ENCODE measurements at regions not wholly inside any gene's neighbourhood (a gene's known extent, or its start where the extent isn't known, plus 50 kb on each side); places are given as distances from the start of the nearest gene placed in this dataset.
"Not testable (repeated sequence)": the region's sequence is repeated elsewhere in the genome, so short reads cannot be mapped to it uniquely, and the experiment has no call there.

GRCh38 chr9:72471096-72471495, 50.3 kb upstream of the TMC1 start:
- no peak for DNase-seq

DNA sequence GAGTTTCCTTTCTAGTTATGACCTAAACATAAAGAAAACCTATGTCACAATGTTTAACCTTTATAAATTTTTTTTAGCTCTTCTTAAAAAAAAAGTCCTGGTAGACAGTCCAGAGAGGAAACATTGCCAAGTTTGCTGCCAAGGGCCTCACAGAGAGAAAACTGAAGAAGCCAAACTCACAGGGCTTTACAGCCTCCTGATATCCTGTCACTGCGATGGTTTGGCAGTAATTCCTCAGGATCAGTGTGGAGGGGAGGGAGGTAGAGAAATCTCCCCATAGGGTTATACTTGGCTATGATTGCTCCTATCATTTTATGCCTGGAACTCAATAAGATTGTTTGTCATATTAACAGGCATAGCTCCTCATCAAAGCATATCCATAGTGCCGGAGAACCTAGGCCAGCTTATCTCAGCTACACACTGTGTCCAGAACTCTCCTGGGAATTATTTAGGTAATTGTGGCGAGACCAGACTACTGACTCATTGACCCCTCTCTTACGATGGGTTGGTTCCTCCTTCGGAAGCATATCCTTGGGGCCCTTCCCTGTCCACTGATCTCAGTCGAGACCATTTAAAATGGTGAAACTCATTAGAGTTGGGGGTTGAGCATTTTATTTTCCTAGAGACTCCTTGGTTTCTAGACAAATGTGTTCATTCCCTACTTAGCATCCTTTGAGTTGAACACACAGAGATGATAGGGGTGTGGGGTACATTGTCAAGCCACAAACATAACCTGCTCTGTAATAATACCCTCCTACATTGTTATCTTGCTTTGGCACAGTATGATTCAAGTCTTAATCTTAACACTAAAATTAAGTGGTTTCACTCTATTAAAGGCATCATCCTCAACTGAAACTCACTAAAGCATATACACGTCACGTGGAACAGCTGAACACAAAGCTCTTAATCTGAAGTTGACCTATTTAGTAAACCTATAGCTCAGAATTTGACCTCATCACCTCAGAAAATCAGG, 53.4 kb upstream of the TMC1 start:
- no peak for DNase-seq

- DNase-seq = no peak
These were observed 55.8 kb upstream of the TMC1 start for GRCh38 chr9:72465593-72465984.

DNA sequence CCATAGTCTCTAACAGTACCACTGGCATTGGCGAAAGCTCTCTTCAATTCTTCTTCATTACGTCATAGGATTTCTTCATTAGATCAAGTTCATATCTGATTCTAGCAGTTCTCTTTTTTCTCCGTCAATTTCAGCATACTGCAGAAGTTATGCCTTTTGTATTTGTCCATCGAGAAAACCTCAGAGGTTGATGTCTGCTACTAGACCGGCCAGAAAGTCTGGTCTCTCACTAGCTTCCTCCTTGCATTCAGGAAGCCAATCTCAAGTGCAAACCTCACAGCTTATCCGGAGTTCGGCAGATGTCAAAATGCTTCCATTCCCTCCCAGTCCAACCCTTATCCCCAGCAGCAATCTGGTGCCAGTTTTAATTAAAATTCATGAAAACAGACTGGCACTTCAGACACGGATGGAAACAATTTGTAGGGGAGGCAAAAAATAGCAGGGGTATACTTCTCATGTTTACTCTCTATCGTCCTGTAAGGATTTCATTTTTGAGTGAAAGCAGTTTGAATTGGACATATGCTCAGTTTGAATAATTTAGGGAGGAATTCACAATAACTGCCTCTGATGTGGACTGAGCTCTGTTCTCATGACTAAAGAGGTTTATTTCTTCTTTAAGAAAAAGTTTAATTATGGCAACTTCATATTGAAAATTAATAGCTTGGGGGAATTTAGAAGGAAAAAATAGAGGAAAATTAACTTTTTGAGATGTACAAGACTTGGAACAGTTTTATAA, 56.4 kb upstream of the TMC1 start:
- peak; percentile 56 for DNase-seq

- no peak for DNase-seq
These were observed 59.1 kb upstream of the TMC1 start for GRCh38 chr9:72462340-72462739.

- no peak for DNase-seq
These were observed 60.8 kb upstream of the TMC1 start for GRCh38 chr9:72460342-72461312.

- DNase-seq = no peak
These were observed 62.1 kb upstream of the TMC1 start for GRCh38 chr9:72459308-72459707.

- no peak for DNase-seq
These were observed 63.3 kb upstream of the TMC1 start for GRCh38 chr9:72458153-72458552.

DNA sequence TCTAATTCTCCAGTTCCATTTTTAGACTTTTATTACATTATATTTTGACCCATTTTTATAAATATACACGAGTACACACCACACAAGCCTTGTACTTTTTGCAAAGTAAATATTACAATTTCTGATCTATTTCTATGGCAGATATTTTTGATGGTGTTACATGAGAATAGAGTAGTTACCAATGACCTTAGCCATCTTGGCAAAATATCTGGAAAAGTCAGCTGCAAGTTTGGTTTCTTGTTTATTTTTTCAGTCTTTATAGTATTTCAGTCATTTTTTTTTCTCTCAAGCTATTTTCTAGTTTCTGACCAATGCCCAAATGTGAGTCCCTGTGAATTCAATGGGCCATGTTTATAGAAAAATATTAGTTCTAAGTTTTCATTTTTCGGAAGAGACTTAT, 64.0 kb upstream of the TMC1 start:
- DNase-seq = no peak

DNA sequence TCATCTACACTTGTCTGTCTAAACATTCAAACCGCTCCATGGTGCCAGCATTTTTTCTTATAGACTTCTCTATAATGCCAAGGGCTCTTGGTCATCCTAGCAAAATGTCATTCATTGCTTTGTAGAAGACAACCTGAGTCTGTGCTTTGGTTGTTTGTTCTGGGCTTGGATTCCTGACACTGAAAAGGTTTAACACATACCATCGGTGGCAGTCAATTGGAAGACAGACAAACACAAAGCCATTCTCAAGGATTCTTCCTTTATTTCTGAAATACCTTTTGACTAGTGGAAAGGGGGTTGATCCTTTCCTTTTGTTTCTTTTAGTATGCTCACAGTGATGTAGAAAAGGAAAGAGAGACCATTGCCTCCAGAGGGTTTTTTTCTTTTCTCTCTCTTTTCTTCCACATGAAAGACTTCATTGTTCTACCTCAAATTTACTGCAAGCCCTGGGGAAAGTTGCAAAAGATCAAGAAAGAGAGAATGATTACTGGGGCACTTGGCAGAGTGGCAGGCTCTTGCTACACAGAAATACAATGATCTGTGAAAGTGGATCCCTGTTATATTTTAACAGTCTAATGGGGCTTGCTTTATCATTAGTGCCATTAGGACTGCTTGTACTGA, 66.4 kb upstream of the TMC1 start:
- no peak for DNase-seq

- no peak for DNase-seq
These were observed 67.6 kb upstream of the TMC1 start for GRCh38 chr9:72453797-72454196.

DNA sequence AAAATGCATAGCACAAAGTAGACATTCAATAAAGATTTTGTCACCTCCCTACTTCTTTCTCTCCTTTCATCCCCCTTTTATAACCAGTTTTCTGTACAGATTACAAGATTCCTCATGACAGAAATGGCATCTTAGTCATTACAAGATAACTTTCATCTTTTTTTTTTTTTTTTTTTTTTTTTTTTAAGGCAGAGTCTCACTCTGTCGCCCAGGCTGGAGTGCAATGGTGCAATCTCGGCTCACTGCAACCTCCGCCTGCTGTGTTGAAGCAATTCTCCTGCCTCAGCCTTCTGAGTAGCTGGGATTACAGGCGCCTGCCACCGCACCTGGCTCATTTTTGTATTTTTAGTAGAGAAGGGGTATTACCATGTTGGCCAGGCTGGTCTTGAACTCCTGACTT, 75.2 kb upstream of the TMC1 start:
- not testable (repeated sequence) for DNase-seq

DNA sequence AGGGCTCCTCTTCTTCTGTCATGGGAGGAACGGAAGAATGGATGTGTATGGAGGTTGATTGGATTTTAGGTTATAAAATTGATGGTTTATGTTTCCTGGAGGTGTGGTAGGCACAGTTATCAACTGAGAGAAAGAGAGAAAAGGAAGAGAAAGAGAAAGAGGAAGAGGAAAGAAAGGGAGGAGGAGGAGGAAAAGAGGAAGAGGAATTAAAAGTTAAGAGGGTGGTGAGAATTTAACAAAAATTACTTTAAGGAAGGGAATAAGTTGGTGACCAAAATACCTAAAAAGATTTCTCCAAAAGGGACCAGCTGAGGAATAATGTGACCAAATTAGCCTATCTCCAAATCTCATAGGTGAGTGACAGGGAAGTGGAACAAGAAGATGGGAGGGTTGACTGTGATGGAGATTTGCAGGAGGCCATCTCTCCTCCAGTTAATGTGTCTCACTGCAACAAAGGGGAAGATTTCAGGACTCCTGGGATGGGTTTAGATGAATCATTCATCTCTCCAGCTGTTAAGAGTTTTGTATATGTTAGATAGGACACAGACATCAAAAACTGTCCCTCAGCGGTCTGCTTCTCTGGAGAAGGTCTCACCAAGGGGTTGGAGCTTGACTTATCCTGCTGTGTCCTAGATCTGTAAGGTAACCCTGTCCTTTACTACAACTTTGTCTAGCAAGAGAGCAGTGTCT, 76.0 kb upstream of the TMC1 start:
- DNase-seq = no peak

DNA sequence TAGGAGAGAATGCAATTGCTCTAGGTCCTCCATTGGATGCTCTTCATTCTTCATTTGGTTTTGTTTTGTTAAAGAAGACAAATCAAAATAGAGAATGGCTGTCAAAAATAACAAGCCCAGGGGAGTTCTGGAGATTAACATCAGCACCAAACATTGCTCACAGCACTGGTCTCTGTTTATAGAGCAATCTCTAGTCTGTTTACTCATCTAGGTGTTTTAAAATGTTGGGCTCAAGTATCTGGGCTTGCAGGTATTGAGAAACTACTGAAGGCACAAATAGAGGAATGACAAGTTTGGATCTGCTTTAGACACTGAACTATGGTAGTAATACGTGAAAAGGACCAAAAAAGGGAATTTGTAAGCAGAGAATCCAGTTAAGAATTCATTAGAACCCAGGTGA, 77.0 kb upstream of the TMC1 start:
- DNase-seq = no peak

- DNase-seq = peak; percentile 10
These were observed 77.6 kb upstream of the TMC1 start for GRCh38 chr9:72443855-72444254.

GRCh38 chr9:72441848-72442607, 77.0 kb upstream of the ZFAND5 start:
- DNase-seq = no peak

DNA sequence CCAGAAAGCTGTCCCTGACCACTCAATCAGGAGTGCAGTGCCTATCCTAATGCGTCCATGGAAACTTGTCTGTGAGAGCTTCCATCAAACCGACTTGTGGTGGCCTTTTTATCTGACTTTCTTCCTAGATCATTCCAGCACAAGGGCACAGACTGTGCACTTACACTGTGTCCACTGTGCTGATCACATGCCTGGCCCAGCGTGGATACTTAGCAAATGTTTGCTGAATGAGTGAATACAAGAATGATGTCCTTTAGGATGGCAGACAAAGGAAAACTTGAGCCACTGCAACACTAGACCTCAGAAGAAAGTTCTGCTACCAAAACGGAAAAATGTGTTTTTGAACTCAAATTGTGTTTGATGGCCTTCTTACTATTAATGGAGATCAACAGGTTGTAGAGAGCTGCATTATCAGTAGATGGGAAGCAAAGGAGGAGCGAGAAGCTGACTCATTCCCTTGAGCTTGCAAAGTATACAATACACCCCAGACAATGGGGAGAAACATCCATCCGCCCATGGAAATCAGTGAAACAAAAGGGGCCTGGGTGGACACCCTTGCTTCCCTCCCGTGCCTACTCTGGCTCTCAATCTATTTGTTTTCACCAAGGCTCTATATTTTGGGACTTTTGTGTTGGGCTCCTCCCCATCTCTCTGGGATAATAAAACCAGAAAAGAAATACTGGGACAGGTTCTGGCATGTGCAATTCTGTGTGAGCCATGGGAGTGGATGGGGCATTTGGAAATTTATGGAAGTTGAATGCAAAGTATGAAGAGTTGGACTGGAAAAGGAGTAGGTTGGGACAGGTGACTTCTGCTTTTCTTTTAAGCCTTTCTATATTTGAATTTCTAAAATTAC, 76.2 kb upstream of the ZFAND5 start:
- no peak for DNase-seq

- no peak for DNase-seq
These were observed 75.4 kb upstream of the ZFAND5 start for GRCh38 chr9:72440378-72440777.

- not testable (repeated sequence) for DNase-seq
These were observed 68.7 kb upstream of the ZFAND5 start for GRCh38 chr9:72433616-72434267.

Data from GDM1 (cell line).